ENCODE measurements at regions not wholly inside any gene's neighbourhood (a gene's known extent, or its start where the extent isn't known, plus 50 kb on each side); places are given as distances from the start of the nearest gene placed in this dataset.

DNA sequence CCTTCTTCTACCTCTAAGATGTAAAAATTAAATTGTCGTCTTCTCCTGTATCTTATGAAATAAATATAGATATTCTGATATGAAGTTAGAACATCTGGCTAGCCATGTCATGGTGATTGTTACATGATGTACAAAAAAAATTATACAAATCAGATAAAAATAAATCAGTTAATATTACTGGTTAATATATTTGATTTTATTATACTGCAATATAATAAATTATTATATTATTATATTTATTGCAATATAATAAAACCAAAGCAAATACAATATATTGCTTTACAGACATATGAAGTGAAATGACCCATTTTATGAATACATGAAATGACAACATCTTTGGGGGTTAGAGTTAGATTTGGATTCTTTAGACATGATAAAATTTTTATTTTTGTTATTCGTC is 72.3 kb upstream of the NAALADL2 start:
- Histone ChIP-seq H3F3A (ENCODE audit: insufficient read depth) (no peaks in the 10 kb centered on the region), H3K9me2 (replicated peaks; ENCODE audit: insufficient read depth, low read length) (no peaks in the 10 kb centered on the region), H3K4me3 (ENCODE audit: insufficient read depth, low read length, poor library complexity, severe bottlenecking) (no peak overlapping the region), H3K4me2 (ENCODE audit: low read depth, low read length, poor library complexity, severe bottlenecking) (no peak overlapping the region), H3K79me2 (ENCODE audit: insufficient read depth, low read length) (no peaks in the 10 kb centered on the region), H3K27me3 (ENCODE audit: low read length) (no peaks in the 10 kb centered on the region), H3K9me3 (ENCODE audit: insufficient read depth, low read length) (no peaks in the 10 kb centered on the region), H3K27ac (ENCODE audit: low read depth, low read length) (no peak overlapping the region), H3K36me3 (ENCODE audit: low read length) (no peaks in the 10 kb centered on the region), H2AFZ (ENCODE audit: low read depth, low read length, severe bottlenecking) (no peak overlapping the region), H4K20me1 (ENCODE audit: low read depth, low read length) (no peaks in the 10 kb centered on the region), H3K9ac (ENCODE audit: low read length) (no peak overlapping the region)
- TF ChIP-seq EZH2phosphoT487 (conservative IDR thresholded peaks at IDR 0.05; ENCODE audit: low read length) (no peak), CTCF (IDR thresholded peaks at IDR 0.05; ENCODE audit: insufficient read depth, low read length, poor library complexity, severe bottlenecking) (no peak)

GRCh38 chr3:174791161-174791560 is 68.0 kb upstream of the NAALADL2 start:
- H3K79me2 ChIP-seq (ENCODE audit: insufficient read depth, low read length), result no peaks in the 10 kb centered on the region
- no peaks in the 10 kb centered on the region for H3K27me3 ChIP-seq (ENCODE audit: low read length)
- H3F3A ChIP-seq (ENCODE audit: insufficient read depth), result no peaks in the 10 kb centered on the region
- H3K27ac ChIP-seq (ENCODE audit: low read depth, low read length), result no peak overlapping the region
- H3K4me3 ChIP-seq (ENCODE audit: insufficient read depth, low read length, poor library complexity, severe bottlenecking), result no peak overlapping the region
- no peaks in the 10 kb centered on the region for H3K9me2 ChIP-seq (replicated peaks; ENCODE audit: insufficient read depth, low read length)
- H3K9ac ChIP-seq (ENCODE audit: low read length), result no peak overlapping the region
- H2AFZ ChIP-seq (ENCODE audit: low read depth, low read length, severe bottlenecking), result no peak overlapping the region
- no peak overlapping the region for H3K4me2 ChIP-seq (ENCODE audit: low read depth, low read length, poor library complexity, severe bottlenecking)
- H3K36me3 ChIP-seq (ENCODE audit: low read length), result no peaks in the 10 kb centered on the region
- TF ChIP-seq CTCF (IDR thresholded peaks at IDR 0.05; ENCODE audit: insufficient read depth, low read length, poor library complexity, severe bottlenecking) (no peak), EZH2phosphoT487 (conservative IDR thresholded peaks at IDR 0.05; ENCODE audit: low read length) (no peak)
- H4K20me1 ChIP-seq (ENCODE audit: low read depth, low read length), result no peaks in the 10 kb centered on the region
- H3K9me3 ChIP-seq (ENCODE audit: insufficient read depth, low read length), result no peaks in the 10 kb centered on the region

- Histone ChIP-seq H3K79me2 (ENCODE audit: insufficient read depth, low read length) (no peaks in the 10 kb centered on the region), H3K9ac (ENCODE audit: low read length) (no peak overlapping the region), H3K4me2 (ENCODE audit: low read depth, low read length, poor library complexity, severe bottlenecking) (no peak overlapping the region), H3K36me3 (ENCODE audit: low read length) (no peaks in the 10 kb centered on the region), H3K9me3 (ENCODE audit: insufficient read depth, low read length) (peaks cover under 1% of the 10 kb centered on the region; the same call in 1 of the 2 replicates), H2AFZ (ENCODE audit: low read depth, low read length, severe bottlenecking) (no peak overlapping the region), H3F3A (ENCODE audit: insufficient read depth) (no peaks in the 10 kb centered on the region), H3K27me3 (ENCODE audit: low read length) (no peaks in the 10 kb centered on the region), H3K4me3 (ENCODE audit: insufficient read depth, low read length, poor library complexity, severe bottlenecking) (no peak overlapping the region), H3K27ac (ENCODE audit: low read depth, low read length) (no peak overlapping the region), H4K20me1 (ENCODE audit: low read depth, low read length) (no peaks in the 10 kb centered on the region), H3K9me2 (replicated peaks; ENCODE audit: insufficient read depth, low read length) (no peaks in the 10 kb centered on the region)
- TF ChIP-seq EZH2phosphoT487 (conservative IDR thresholded peaks at IDR 0.05; ENCODE audit: low read length) (no peak), CTCF (IDR thresholded peaks at IDR 0.05; ENCODE audit: insufficient read depth, low read length, poor library complexity, severe bottlenecking) (no peak)
Measured at GRCh38 chr3:174792864-174793263, 66.3 kb upstream of the NAALADL2 start.
